Hepatocyte (in vitro differentiated cells): ENCODE measurements at regions not wholly inside any gene's neighbourhood (a gene's known extent, or its start where the extent isn't known, plus 50 kb on each side); places are given as distances from the start of the nearest gene placed in this dataset.

Source experiments
- CTCF ChIP-seq: fragments of 200-600 bp; sonication (generic); IDR thresholded peaks from 2 replicates; pipeline ENCODE4 v1.5.1; 2016; ENCODE audit warnings: antibody characterized with exemption, mild to moderate bottlenecking; ENCODE audit not compliant: poor library complexity
- EZH2 ChIP-seq: fragments of 200-600 bp; sonication (generic); IDR thresholded peaks from 2 replicates; pipeline ENCODE4 v1.6.1; 2016; ENCODE audit warnings: antibody characterized with exemption, mild to moderate bottlenecking, borderline replicate concordance
- EZH2phosphoT487 ChIP-seq: fragments of 200-600 bp; sonication (generic); IDR thresholded peaks from one replicate; pipeline ENCODE4 v1.6.1; 2018; ENCODE audit warnings: antibody characterized with exemption, mild to moderate bottlenecking, low read depth, moderate library complexity; ENCODE audit not compliant: unreplicated experiment, severe bottlenecking

- no peak for TF ChIP-seq CTCF
- TF ChIP-seq EZH2phosphoT487 = no peak
- no peak for TF ChIP-seq EZH2
Measured at GRCh38 chr4:138863160-138863559, 152.4 kb upstream of the NOCT start.
